ENCODE measurements at regions not wholly inside any gene's neighbourhood (a gene's known extent, or its start where the extent isn't known, plus 50 kb on each side); places are given as distances from the start of the nearest gene placed in this dataset.

DNA sequence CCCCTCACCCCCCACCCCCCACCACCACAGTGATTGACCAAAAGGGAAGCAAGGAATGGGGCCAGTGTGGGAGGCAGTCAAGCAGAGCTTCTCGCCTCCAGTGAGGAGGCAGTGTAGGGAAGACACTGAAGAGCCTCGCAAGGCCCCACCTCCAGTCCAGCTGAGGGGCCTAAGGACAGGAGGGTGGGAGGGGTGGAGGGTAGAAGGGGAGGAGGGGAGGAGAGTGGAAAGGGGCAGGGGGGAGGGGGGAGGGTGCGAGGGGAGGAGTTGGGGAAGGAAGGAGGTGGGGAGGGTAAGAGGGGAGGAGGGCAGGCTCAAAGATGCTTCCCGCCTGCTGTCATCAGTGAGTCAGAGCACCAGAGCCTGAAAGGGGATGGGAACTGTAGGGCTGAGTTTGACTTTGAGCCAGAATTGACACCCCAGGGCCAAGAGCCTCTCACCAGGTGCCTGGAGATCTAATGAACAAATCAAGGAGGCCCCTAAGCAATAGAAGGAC, 786.2 kb downstream of the UQCRFS1 start:
- H3K9me3 ChIP-seq = no peaks in the 10 kb centered on the region
- intact Hi-C loops (cut with DNase I) = no loop called here
- H3K27ac ChIP-seq = no peak overlapping the region
- no peak for DNase-seq
- no peaks in the 10 kb centered on the region for H3K36me3 ChIP-seq
- WGBS, 3 donors = 30 to 42% (median 36%) methylated on average over 4 of the region's 4 CpGs
- no peaks in the 10 kb centered on the region for H3K4me1 ChIP-seq (ENCODE audit: insufficient read depth)
- no peaks in the 10 kb centered on the region for H3K27me3 ChIP-seq
- no peak overlapping the region for H3K4me3 ChIP-seq
- TF ChIP-seq POLR2A (IDR thresholded peaks at IDR 0.05) (no peak), EP300 (IDR thresholded peaks at IDR 0.05) (no peak)
- TF ChIP-seq, protein P1, sequence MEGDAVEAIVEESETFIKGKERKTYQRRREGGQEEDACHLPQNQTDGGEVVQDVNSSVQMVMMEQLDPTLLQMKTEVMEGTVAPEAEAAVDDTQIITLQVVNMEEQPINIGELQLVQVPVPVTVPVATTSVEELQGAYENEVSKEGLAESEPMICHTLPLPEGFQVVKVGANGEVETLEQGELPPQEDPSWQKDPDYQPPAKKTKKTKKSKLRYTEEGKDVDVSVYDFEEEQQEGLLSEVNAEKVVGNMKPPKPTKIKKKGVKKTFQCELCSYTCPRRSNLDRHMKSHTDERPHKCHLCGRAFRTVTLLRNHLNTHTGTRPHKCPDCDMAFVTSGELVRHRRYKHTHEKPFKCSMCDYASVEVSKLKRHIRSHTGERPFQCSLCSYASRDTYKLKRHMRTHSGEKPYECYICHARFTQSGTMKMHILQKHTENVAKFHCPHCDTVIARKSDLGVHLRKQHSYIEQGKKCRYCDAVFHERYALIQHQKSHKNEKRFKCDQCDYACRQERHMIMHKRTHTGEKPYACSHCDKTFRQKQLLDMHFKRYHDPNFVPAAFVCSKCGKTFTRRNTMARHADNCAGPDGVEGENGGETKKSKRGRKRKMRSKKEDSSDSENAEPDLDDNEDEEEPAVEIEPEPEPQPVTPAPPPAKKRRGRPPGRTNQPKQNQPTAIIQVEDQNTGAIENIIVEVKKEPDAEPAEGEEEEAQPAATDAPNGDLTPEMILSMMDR (IDR thresholded peaks at IDR 0.05) = no peak

DNA sequence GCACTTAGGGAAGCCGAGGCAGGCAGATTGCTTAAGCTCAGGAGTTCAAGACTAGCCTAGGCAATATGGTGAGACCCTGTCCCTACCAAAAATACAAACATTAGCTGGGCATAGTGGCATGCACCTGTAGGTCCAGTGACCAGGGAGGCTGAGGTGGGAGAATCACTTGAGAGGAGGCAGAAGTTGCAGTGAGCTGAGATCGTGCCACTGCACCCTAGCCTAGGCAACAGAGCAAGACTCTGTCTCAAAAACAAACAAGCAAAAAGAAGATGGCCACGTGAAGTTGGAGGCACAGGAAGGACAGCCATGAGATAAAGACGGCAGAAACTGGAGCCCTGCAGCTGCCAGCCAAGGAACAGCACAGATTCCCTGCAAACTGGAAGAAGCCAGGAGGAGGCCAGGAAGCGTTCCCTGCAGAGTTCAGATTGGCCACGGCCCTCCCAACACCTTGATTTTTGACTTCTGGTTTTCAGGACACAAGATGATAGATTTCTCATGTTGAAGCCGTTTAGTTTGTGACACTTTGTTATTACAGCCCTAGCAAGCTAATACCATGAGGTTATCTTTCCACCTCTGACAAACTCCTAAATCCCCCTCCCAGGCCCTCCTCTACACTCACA, 786.7 kb downstream of the UQCRFS1 start:
- H3K27me3 ChIP-seq = no peaks in the 10 kb centered on the region
- H3K36me3 ChIP-seq = no peaks in the 10 kb centered on the region
- WGBS, 3 donors = 16 to 30% (median 25%) methylated on average over 7 of the region's 7 CpGs
- H3K9me3 ChIP-seq = no peaks in the 10 kb centered on the region
- TF ChIP-seq, protein P1 (IDR thresholded peaks at IDR 0.05) = no peak
- TF ChIP-seq EP300 (IDR thresholded peaks at IDR 0.05) = no peak
- TF ChIP-seq POLR2A (IDR thresholded peaks at IDR 0.05) = no peak
- no peak for DNase-seq
- no peak overlapping the region for H3K4me3 ChIP-seq
- no peak overlapping the region for H3K27ac ChIP-seq
- H3K4me1 ChIP-seq (ENCODE audit: insufficient read depth) = no peaks in the 10 kb centered on the region
- intact Hi-C loops (cut with DNase I) = no loop called here

DNA sequence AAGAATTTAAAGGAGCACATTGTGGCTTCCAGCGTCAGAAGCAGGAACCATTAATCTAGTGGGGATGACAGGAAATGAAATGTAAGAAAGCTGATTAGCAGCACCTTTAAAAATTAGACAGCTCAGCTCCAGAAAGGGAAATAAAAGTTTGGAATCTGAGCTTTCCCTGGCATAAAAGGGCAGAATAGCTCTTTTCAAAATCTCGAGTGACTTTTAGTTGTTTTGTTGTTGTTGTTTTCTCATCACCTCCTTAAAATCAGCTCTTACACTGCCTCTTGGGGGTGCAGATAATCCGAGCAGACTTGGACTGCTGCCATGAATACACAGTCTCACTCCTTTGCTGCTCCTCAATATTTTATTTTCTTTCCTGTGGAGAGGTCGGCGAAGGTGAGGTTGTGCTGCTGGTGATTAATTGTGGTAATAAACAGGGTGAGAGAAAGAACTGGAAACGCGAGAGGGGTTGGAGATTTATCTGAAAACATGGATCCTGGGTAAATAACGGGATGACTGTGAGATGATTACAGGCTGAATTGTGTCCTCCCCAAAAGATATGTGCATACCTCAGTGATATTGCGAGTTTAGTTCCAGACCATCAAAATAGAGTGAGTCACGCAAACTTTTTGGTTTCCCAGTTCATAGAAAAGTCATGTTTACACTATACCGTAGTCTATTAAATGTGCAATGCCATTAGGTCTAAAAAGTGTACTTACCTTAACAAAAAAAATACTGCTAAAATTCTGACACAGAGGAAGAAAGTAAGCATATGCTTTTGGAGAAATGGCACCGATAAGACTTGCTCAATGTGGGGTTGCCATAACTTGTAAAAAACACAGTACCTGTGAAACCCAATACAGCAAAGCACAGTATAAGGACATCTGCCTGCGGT, 787.7 kb downstream of the UQCRFS1 start:
- DNase-seq = no peak
- Histone ChIP-seq H3K4me1 (ENCODE audit: insufficient read depth) (no peaks in the 10 kb centered on the region), H3K27me3 (no peaks in the 10 kb centered on the region), H3K4me3 (no peak overlapping the region), H3K36me3 (no peaks in the 10 kb centered on the region), H3K27ac (no peak overlapping the region), H3K9me3 (no peaks in the 10 kb centered on the region)
- TF ChIP-seq, protein P1 (IDR thresholded peaks at IDR 0.05) = no peak
- no peak for TF ChIP-seq EP300 (IDR thresholded peaks at IDR 0.05)
- intact Hi-C loops (cut with DNase I) = no loop called here
- 7 to 13% (median 9%) methylated on average over 13 of the region's 13 CpGs for WGBS, 3 donors

DNA sequence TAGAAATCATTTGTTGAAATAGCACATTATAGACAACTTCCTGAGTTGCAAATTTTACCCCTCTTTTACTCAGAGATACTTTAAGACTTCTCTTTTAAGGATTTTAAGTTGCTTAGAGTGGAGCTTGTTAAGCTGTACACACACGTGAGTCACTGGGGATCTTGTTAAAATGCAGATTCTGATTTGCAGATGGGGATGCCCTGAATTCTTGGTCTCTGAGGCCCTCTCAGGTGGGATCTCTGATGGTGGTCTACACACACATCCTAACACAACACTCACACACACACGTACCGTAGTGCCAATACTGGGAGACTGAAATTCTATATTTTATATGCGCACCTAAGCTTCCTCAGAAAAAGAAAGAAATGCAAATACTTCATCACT, 788.3 kb downstream of the UQCRFS1 start:
- H3K27me3 ChIP-seq = no peaks in the 10 kb centered on the region
- TF ChIP-seq POLR2A (IDR thresholded peaks at IDR 0.05) = no peak
- no peak for TF ChIP-seq EP300 (IDR thresholded peaks at IDR 0.05)
- TF ChIP-seq, protein P1 (IDR thresholded peaks at IDR 0.05) = no peak
- H3K4me3 ChIP-seq = no peak overlapping the region
- H3K4me1 ChIP-seq (ENCODE audit: insufficient read depth) = no peaks in the 10 kb centered on the region
- intact Hi-C loops (cut with DNase I) = no loop called here
- H3K27ac ChIP-seq = no peak overlapping the region
- DNase-seq = no peak
- 11 to 16% (median 14%) methylated on average over 4 of the region's 4 CpGs for WGBS, 3 donors
- no peaks in the 10 kb centered on the region for H3K9me3 ChIP-seq
- H3K36me3 ChIP-seq = no peaks in the 10 kb centered on the region
